Kidney (tissue), 13 donors: ENCODE measurements at regions not wholly inside any gene's neighbourhood (a gene's known extent, or its start where the extent isn't known, plus 50 kb on each side); places are given as distances from the start of the nearest gene placed in this dataset.

Source experiments
- DNase-seq, 5 donors: peaks; one replicate each; pipeline ENCODE4 v3.0.0-alpha.2; 2013 to 2020
- FAIRE-seq: peaks from 2 replicates; lab custom pipeline; 2012; peaks lifted over from hg19 to GRCh38; lab: Jason Lieb, UNC
- H3K27ac ChIP-seq, 2 donors: one replicate each; pipeline ENCODE4 v1.7.0; 2013; ENCODE audit warnings: low read depth in 2 of 2, low read length in 2 of 2, inconsistent platforms in 1 of 2
- H3K27me3 ChIP-seq: one replicate; pipeline ENCODE4 v1.7.1; 2013; ENCODE audit warnings: low read length, inconsistent platforms; ENCODE audit not compliant: control insufficient read depth, insufficient read depth
- H3K36me3 ChIP-seq, 3 donors: one replicate each; pipeline versions ENCODE4 v1.7.0 to v1.7.1; 2013; ENCODE audit warnings: low read length in 3 of 3, control low read depth in 1 of 3, inconsistent platforms in 1 of 3; ENCODE audit not compliant: insufficient read depth in 3 of 3, control insufficient read depth in 2 of 3
- H3K4me1 ChIP-seq, 3 donors: one replicate each; pipeline versions ENCODE4 v1.7.0 to v1.7.1; 2013; ENCODE audit warnings: low read length in 3 of 3, inconsistent platforms in 1 of 3, low read depth in 1 of 3; ENCODE audit not compliant: control insufficient read depth in 2 of 3, insufficient read depth in 2 of 3
- H3K4me3 ChIP-seq, 3 donors: one replicate each; pipeline versions ENCODE4 v1.7.0 to v1.8.1; 2013; ENCODE audit warnings: low read length in 3 of 3, control low read depth in 1 of 3, inconsistent platforms in 1 of 3
- H3K9ac ChIP-seq, 3 donors: one replicate each; pipeline versions ENCODE4 v1.7.0 to v1.7.1; 2013; ENCODE audit warnings: low read length in 3 of 3, control low read depth in 1 of 3, inconsistent platforms in 1 of 3
- H3K9me3 ChIP-seq, 3 donors: one replicate each; pipeline versions ENCODE4 v1.7.0 to v1.7.1; 2013; ENCODE audit warnings: low read length in 3 of 3, control low read depth in 1 of 3, inconsistent platforms in 1 of 3; ENCODE audit not compliant: control insufficient read depth in 2 of 3, insufficient read depth in 1 of 3
- intact Hi-C: fragments of 100-400 bp; cut with DNase I; formaldehyde crosslinking; loops from one replicate; pipeline ENCODE4 v1.11.1; 2022
- TF ChIP-seq, protein P1 (sequence below): IDR thresholded peaks from 3 replicates; pipeline ENCODE4 v1.5.1; 2012; ENCODE audit warnings: mild to moderate bottlenecking, moderate library complexity, borderline replicate concordance; ENCODE audit not compliant: insufficient read depth; ENCODE audit errors: extremely low read depth
- donor health status: control.
- donor health status: control.
- donor health status: control.
- donor health status: control.
- donor health status: control.
- donor health status: DM: yes; HTN: yes; CAD: no.
- donor health status: Normal renal cell carcinoma (clear cell type).

DNA sequence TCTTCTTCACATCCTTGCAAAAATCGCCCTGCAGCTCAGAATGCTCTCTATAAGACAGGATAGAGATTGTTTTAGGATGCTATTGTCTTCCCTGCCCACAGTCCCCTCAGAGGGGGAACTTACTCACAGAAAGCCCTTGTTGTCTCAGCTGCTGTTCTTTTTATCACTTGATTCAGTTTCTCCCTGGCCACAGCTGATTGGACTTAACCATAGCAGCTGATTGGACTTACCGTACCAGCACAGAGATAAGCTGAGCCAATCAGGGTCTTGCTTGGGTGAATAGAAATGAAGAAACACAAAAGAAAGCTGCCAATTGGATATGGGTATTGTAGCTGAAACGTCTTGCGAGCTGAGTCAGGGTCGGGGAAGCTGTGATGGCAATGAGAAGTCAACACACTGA lies 194.2 kb upstream of the MEX3C start:
- TF ChIP-seq, protein P1, sequence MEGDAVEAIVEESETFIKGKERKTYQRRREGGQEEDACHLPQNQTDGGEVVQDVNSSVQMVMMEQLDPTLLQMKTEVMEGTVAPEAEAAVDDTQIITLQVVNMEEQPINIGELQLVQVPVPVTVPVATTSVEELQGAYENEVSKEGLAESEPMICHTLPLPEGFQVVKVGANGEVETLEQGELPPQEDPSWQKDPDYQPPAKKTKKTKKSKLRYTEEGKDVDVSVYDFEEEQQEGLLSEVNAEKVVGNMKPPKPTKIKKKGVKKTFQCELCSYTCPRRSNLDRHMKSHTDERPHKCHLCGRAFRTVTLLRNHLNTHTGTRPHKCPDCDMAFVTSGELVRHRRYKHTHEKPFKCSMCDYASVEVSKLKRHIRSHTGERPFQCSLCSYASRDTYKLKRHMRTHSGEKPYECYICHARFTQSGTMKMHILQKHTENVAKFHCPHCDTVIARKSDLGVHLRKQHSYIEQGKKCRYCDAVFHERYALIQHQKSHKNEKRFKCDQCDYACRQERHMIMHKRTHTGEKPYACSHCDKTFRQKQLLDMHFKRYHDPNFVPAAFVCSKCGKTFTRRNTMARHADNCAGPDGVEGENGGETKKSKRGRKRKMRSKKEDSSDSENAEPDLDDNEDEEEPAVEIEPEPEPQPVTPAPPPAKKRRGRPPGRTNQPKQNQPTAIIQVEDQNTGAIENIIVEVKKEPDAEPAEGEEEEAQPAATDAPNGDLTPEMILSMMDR, result no peak
- intact Hi-C loops, result loop anchor here (10.0 kb wide), 1 partner anchor 287 kb away; no protein-coding TSS in a partner anchor

DNA sequence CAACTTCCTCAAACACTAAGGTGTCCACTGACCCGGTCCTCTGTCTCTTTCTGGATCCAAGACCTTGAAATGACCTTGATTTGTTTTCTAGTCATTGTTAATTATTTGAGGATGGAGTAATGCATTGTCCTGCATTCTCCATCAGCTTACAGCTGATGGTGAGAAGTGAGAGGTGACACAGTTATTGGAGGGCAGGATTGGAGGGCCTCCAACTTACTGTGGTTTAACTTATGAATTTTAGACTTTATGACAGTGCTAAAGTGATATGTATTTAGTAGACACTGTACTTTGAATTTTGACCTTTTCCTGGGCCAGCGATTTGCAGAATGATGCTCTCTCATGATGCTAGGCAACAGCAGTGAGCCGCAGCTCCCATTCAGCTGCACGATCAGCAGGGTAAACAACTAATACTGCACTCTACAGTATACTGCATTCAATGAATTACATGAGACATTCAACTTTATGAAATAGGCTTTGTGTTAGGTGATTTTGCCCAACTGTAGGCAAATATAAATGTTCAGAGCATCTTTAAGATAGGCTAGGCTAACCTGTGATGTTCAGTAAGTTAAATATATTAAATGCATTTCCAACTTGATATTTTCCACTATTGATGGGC lies 200.0 kb upstream of the MEX3C start:
- TF ChIP-seq, protein P1, result no peak
- H3K9me3 ChIP-seq, result no peaks in the 10 kb centered on the region
- intact Hi-C loops, result loop anchor here (10.0 kb wide), 1 partner anchor 293 kb away; no protein-coding TSS in a partner anchor
- no peaks in the 10 kb centered on the region for H3K27me3 ChIP-seq
- no peak overlapping the region for H3K9ac ChIP-seq
- no peaks in the 10 kb centered on the region for H3K4me1 ChIP-seq
- H3K4me3 ChIP-seq, result no peak overlapping the region
- FAIRE-seq, result no peak
- no peak overlapping the region for H3K27ac ChIP-seq
- DNase-seq, result no peak
- H3K36me3 ChIP-seq, result no peaks in the 10 kb centered on the region

More for the DNA sequence above, 194.2 kb upstream of the MEX3C start:
- Histone ChIP-seq H3K27me3 (no peaks in the 10 kb centered on the region), H3K9me3 (no peaks in the 10 kb centered on the region), H3K27ac (no peak overlapping the region), H3K4me1 (no peaks in the 10 kb centered on the region), H3K4me3 (no peak overlapping the region), H3K36me3 (no peaks in the 10 kb centered on the region), H3K9ac (no peak overlapping the region)
- FAIRE-seq, result no peak
- no peak for DNase-seq

DNA sequence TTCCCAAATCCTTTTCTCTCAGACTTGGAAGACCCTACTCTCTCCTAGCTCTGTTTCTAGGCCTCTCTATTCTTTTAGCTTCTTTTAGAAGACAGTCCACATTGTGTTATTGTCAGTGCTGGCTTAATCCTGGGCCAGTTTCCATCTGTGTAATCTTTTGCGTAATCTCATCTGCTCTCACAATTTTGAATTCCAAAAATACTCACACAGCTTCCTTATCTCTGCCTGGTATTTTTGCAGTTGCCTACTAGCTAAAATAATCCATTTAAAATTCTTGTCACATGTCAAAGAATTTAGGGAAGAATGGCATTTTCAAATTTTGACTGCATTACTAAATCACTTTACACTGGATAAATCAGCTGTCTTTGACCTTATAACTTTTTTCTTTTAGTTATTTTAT lies 200.6 kb upstream of the MEX3C start:
- Histone ChIP-seq H3K4me3 (no peak overlapping the region), H3K9ac (no peak overlapping the region), H3K9me3 (no peaks in the 10 kb centered on the region), H3K27me3 (no peaks in the 10 kb centered on the region), H3K27ac (no peak overlapping the region), H3K4me1 (no peaks in the 10 kb centered on the region), H3K36me3 (no peaks in the 10 kb centered on the region)
- FAIRE-seq (no peak), DNase-seq (no peak)
- TF ChIP-seq, protein P1, result no peak
- intact Hi-C loops, result loop anchor here (10.0 kb wide), 1 partner anchor 293 kb away; no protein-coding TSS in a partner anchor
